ENCODE measurements at regions not wholly inside any gene's neighbourhood (a gene's known extent, or its start where the extent isn't known, plus 50 kb on each side); places are given as distances from the start of the nearest gene placed in this dataset.

DNA sequence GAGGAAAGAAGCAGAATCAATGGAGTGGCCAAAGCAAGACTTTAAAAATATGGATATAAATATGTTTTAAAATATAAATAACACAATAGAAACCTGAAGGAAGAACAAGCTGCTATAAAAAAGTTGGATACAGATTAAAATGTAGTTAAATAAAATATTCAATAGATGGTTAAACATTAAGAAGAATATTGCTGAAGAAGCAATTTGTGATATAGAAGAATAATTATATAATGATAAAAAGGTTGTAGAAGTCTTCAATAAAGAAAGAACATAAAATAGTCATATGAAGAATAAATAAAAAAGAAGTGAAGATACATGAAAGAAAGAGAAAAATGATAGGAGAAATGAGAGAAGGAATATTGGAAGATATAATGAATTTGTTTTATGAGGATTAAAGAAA lies 392.0 kb downstream of the DSC3 start:
- TF ChIP-seq, protein P1, sequence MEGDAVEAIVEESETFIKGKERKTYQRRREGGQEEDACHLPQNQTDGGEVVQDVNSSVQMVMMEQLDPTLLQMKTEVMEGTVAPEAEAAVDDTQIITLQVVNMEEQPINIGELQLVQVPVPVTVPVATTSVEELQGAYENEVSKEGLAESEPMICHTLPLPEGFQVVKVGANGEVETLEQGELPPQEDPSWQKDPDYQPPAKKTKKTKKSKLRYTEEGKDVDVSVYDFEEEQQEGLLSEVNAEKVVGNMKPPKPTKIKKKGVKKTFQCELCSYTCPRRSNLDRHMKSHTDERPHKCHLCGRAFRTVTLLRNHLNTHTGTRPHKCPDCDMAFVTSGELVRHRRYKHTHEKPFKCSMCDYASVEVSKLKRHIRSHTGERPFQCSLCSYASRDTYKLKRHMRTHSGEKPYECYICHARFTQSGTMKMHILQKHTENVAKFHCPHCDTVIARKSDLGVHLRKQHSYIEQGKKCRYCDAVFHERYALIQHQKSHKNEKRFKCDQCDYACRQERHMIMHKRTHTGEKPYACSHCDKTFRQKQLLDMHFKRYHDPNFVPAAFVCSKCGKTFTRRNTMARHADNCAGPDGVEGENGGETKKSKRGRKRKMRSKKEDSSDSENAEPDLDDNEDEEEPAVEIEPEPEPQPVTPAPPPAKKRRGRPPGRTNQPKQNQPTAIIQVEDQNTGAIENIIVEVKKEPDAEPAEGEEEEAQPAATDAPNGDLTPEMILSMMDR (conservative IDR thresholded peaks at IDR 0.05; ENCODE audit: low read depth, low read length) = no peak
- no peak for TF ChIP-seq EZH2 (IDR thresholded peaks at IDR 0.05; ENCODE audit: borderline replicate concordance, low read depth, low read length, poor library complexity, severe bottlenecking)

Data from A673 (cell line).